HCT116 (cell line): ENCODE measurements at regions not wholly inside any gene's neighbourhood (a gene's known extent, or its start where the extent isn't known, plus 50 kb on each side); places are given as distances from the start of the nearest gene placed in this dataset.

Source experiments
- ATAC-seq: fragments of 200-7000 bp; cut with Tn5 transposase; 2 replicates; pipeline ENCODE4 v1.9.1; 2020; ENCODE audit warnings: mild to moderate bottlenecking, moderate library complexity
- BruUV-seq: library from RNA; stranded (reverse); fragments of 400-500 nt; replicated peaks from 2 replicates; lab custom pipeline; 2021; lab: Mats Ljungman, UMichigan
- CTCF ChIA-PET: fragments of 300-600 bp; sonication (Branson Sonifier 250); formaldehyde crosslinking; loops from one replicate; lab custom pipeline; 2021; ENCODE audit warnings: antibody characterized with exemption; lab: Charles Lee
- POLR2A ChIA-PET: fragments of 300-600, 350-600 bp; sonication (Branson Sonifier 250); formaldehyde crosslinking; loops from one replicate; lab custom pipeline; 2021; ENCODE audit warnings: antibody characterized with exemption; lab: Charles Lee
- RAD21 ChIA-PET, 2 experiments: fragments of 300-600 bp; sonication (Branson Sonifier 250); formaldehyde crosslinking; loops; one replicate each; lab custom pipeline; 2023; ENCODE audit warnings: low total read pairs in 2 of 2; ENCODE audit not compliant: uncharacterized antibody in 2 of 2, unreplicated experiment in 2 of 2, low non-redundant PET in 1 of 2; lab: Charles Lee
- DNase-seq: peaks from one replicate; pipeline ENCODE4 v3.0.0-alpha.2; 2010; ENCODE audit warnings: low read depth, low spot score
- H2AFZ ChIP-seq: fragments of 200-600 bp; shearing (Covaris generic), sonication (generic); 2 replicates; pipeline ENCODE4 v1.6.1; 2017; ENCODE audit warnings: low read depth, mixed run types, mixed read lengths, antibody characterized with exemption, low read length; ENCODE audit not compliant: poor library complexity, severe bottlenecking
- H3K27ac ChIP-seq: 2 replicates; pipeline ENCODE4 v1.5.1; 2012; ENCODE audit warnings: low read depth, low read length
- H3K27me3 ChIP-seq: fragments of 200-600 bp; sonication (generic); 2 replicates; pipeline ENCODE4 v1.6.1; 2016; ENCODE audit warnings: mixed run types, low read length, mixed read lengths; ENCODE audit not compliant: insufficient read depth
- H3K36me3 ChIP-seq, 2 experiments: fragments of 200-500 bp in 1 of 2; fragments of 200-600 bp in 1 of 2; sonication (Bioruptor generic) in 1 of 2; sonication (generic) in 1 of 2; 2 replicates each; pipeline versions ENCODE4 v1.5.1 to v1.6.1; 2014 to 2016; ENCODE audit warnings: low read length in 2 of 2, inconsistent platforms in 1 of 2, mixed read lengths in 1 of 2, mixed run types in 1 of 2; ENCODE audit not compliant: insufficient read depth in 2 of 2, control insufficient read depth in 1 of 2
- H3K4me1 ChIP-seq, 2 experiments: fragments of 200-600 bp in 1 of 2; sonication (generic) in 1 of 2; 2 replicates each; pipeline versions ENCODE4 v1.5.1 to v1.6.1; 2012 to 2017; ENCODE audit warnings: low read length in 2 of 2, inconsistent platforms in 1 of 2, mild to moderate bottlenecking in 1 of 2, mixed read lengths in 1 of 2, mixed run types in 1 of 2, moderate library complexity in 1 of 2; ENCODE audit not compliant: insufficient read depth in 2 of 2, control insufficient read depth in 1 of 2
- H3K4me2 ChIP-seq: fragments of 200-600 bp; sonication (generic); 2 replicates; pipeline ENCODE4 v1.6.1; 2017; ENCODE audit warnings: mixed run types, low read length, mixed read lengths
- H3K4me3 ChIP-seq, 2 experiments: fragments of 200-600 bp in 1 of 2; sonication (generic) in 1 of 2; replicated peaks in 1 of 2; 2 replicates each; pipeline ENCODE4 v1.5.1; 2011 to 2016; ENCODE audit warnings: low read length in 2 of 2, control low read depth in 1 of 2, low read depth in 1 of 2, mild to moderate bottlenecking in 1 of 2, mixed read lengths in 1 of 2, mixed run types in 1 of 2
- H3K79me2 ChIP-seq: fragments of 200-600 bp; sonication (generic); 2 replicates; pipeline ENCODE4 v1.6.1; 2017; ENCODE audit warnings: mild to moderate bottlenecking, mixed run types, low read length, moderate library complexity, mixed read lengths; ENCODE audit not compliant: insufficient read depth
- H3K9ac ChIP-seq: fragments of 200-600 bp; sonication (generic); 2 replicates; pipeline ENCODE4 v1.6.1; 2016; ENCODE audit warnings: low read length, mixed read lengths
- H3K9me2 ChIP-seq: fragments of 200-600 bp; sonication (generic), shearing (Covaris generic); 2 replicates; pipeline ENCODE4 v1.6.1; 2017; ENCODE audit warnings: mixed run types, mild to moderate bottlenecking, moderate library complexity; ENCODE audit not compliant: insufficient read depth
- H3K9me3 ChIP-seq, 2 experiments: fragments of 200-500 bp in 1 of 2; fragments of 200-600 bp in 1 of 2; sonication (Bioruptor generic) in 1 of 2; sonication (generic) in 1 of 2; 2 replicates each; pipeline ENCODE4 v1.6.1; 2014 to 2017; ENCODE audit warnings: low read length in 2 of 2, mixed read lengths in 2 of 2, inconsistent platforms in 1 of 2, low read depth in 1 of 2, mild to moderate bottlenecking in 1 of 2, mixed run types in 1 of 2, moderate library complexity in 1 of 2; ENCODE audit not compliant: control insufficient read depth in 1 of 2, insufficient read depth in 1 of 2
- H4K20me1 ChIP-seq: fragments of 200-600 bp; sonication (generic), shearing (Covaris generic); 2 replicates; pipeline ENCODE4 v1.6.1; 2017; ENCODE audit warnings: mixed run types, mild to moderate bottlenecking, moderate library complexity; ENCODE audit not compliant: insufficient read depth
- CBX3 ChIP-seq: IDR thresholded peaks from 2 replicates; pipeline ENCODE4 v1.6.1; 2012; ENCODE audit warnings: low read depth
- CEBPB ChIP-seq: IDR thresholded peaks from 2 replicates; pipeline ENCODE4 v1.6.1; 2012; ENCODE audit warnings: low read depth
- ELF1 ChIP-seq: IDR thresholded peaks from 2 replicates; pipeline ENCODE4 v1.6.1; 2012; ENCODE audit warnings: low read depth, borderline replicate concordance
- EZH2 ChIP-seq: fragments of 200-600 bp; sonication (generic); IDR thresholded peaks from 2 replicates; pipeline ENCODE4 v1.6.1; 2017; ENCODE audit warnings: antibody characterized with exemption, mixed run types
- POLR2A ChIP-seq: IDR thresholded peaks from 2 replicates; pipeline ENCODE4 v1.7.0; 2011; ENCODE audit warnings: borderline replicate concordance; ENCODE audit not compliant: insufficient read depth, insufficient read length; ENCODE audit errors: extremely low read depth
- POLR2AphosphoS5 ChIP-seq: IDR thresholded peaks from 2 replicates; pipeline ENCODE4 v1.6.1; 2011; ENCODE audit warnings: mild to moderate bottlenecking, low read depth, low read length, moderate library complexity
- RAD21 ChIP-seq: IDR thresholded peaks from 2 replicates; pipeline ENCODE4 v1.6.1; 2012; ENCODE audit warnings: low read depth, mild to moderate bottlenecking
- SP1 ChIP-seq: IDR thresholded peaks from 2 replicates; pipeline ENCODE4 v1.6.1; 2012; ENCODE audit warnings: low read depth
- SRF ChIP-seq: IDR thresholded peaks from 2 replicates; pipeline ENCODE4 v1.6.1; 2012; ENCODE audit warnings: low read depth
- YY1 ChIP-seq: IDR thresholded peaks from 2 replicates; pipeline ENCODE4 v1.6.1; 2011; ENCODE audit warnings: low read length, low read depth, moderate library complexity, mild to moderate bottlenecking; ENCODE audit not compliant: insufficient replicate concordance; ENCODE audit errors: extremely low read depth
- intact Hi-C: fragments of 100-400 bp; cut with micrococcal nuclease; formaldehyde crosslinking; loops from 2 replicates; pipeline ENCODE4 v1.10.0; 2022
- TF ChIP-seq, protein P1 (sequence below): IDR thresholded peaks from 2 replicates; pipeline ENCODE4 v1.6.1; 2012
- TF ChIP-seq, protein P2 (sequence below), 3 experiments: fragments of 200-600 bp in 1 of 3; sonication (generic) in 1 of 3; IDR thresholded peaks in 2 of 3; conservative IDR thresholded peaks in 1 of 3; 2 replicates each; pipeline ENCODE4 v1.5.1; 2012 to 2017; ENCODE audit warnings: low read depth in 2 of 3, low read length in 2 of 3, antibody characterized with exemption in 1 of 3, borderline replicate concordance in 1 of 3, control low read depth in 1 of 3, mild to moderate bottlenecking in 1 of 3, mixed read lengths in 1 of 3, mixed run types in 1 of 3, moderate library complexity in 1 of 3; ENCODE audit not compliant: insufficient read depth in 1 of 3
- TF ChIP-seq, protein P3 (sequence below): IDR thresholded peaks from 2 replicates; pipeline ENCODE4 v1.6.1; 2012
- TF ChIP-seq, protein P4 (sequence below): IDR thresholded peaks from 2 replicates; pipeline ENCODE4 v1.6.1; 2012; ENCODE audit warnings: low read depth

DNA sequence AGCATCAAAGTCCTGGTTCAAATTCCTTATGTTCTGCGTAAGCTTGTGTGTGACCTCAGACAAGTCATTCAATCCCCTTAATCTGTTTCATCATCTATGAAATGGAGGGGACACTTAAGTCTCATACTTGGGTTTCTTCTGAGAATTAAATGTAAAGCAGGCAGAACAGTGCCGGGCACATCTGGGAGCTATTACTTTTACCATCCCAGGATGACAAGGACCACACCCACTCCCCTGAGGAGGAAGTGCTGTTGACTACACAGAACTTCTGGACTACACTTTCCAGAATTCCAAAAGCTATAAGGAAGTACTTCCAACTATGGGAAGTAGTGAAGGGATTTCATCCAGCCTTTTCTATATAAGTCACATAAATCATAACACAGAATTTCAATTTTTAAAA, 294.9 kb downstream of the IPMK start:
- Histone ChIP-seq H3K27ac (no peak overlapping the region), H2AFZ (no peak overlapping the region), H4K20me1 (no peaks in the 10 kb centered on the region), H3K9ac (no peak overlapping the region), H3K27me3 (no peaks in the 10 kb centered on the region), H3K4me2 (no peak overlapping the region), H3K79me2 (no peaks in the 10 kb centered on the region), H3K9me2 (no peaks in the 10 kb centered on the region), H3K4me1 (no peaks in the 10 kb centered on the region), H3K36me3 (no peaks in the 10 kb centered on the region), H3K4me3 (no peak overlapping the region), H3K9me3 (no peaks in the 10 kb centered on the region)
- POLR2A ChIA-PET, result no interaction called here
- ATAC-seq (no peak), DNase-seq (no peak)
- CTCF ChIA-PET, result no interaction called here
- RAD21 ChIA-PET, result no interaction called here
- intact Hi-C loops, result no loop called here
- BruUV-seq, result no TSS peak
- TF ChIP-seq, protein P1, sequence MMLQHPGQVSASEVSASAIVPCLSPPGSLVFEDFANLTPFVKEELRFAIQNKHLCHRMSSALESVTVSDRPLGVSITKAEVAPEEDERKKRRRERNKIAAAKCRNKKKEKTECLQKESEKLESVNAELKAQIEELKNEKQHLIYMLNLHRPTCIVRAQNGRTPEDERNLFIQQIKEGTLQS, result no peak
- TF ChIP-seq EZH2 (no peak), SP1 (no peak), RAD21 (no peak), YY1 (no peak), SRF (no peak), CEBPB (no peak), CBX3 (no peak), POLR2AphosphoS5 (no peak), ELF1 (no peak), POLR2A (no peak)
- TF ChIP-seq, protein P2, sequence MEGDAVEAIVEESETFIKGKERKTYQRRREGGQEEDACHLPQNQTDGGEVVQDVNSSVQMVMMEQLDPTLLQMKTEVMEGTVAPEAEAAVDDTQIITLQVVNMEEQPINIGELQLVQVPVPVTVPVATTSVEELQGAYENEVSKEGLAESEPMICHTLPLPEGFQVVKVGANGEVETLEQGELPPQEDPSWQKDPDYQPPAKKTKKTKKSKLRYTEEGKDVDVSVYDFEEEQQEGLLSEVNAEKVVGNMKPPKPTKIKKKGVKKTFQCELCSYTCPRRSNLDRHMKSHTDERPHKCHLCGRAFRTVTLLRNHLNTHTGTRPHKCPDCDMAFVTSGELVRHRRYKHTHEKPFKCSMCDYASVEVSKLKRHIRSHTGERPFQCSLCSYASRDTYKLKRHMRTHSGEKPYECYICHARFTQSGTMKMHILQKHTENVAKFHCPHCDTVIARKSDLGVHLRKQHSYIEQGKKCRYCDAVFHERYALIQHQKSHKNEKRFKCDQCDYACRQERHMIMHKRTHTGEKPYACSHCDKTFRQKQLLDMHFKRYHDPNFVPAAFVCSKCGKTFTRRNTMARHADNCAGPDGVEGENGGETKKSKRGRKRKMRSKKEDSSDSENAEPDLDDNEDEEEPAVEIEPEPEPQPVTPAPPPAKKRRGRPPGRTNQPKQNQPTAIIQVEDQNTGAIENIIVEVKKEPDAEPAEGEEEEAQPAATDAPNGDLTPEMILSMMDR (IDR thresholded peaks at IDR 0.05 in 2 of 3, conservative IDR thresholded peaks at IDR 0.05 in 1 of 3; ENCODE audit: borderline replicate concordance in 1 of 3, insufficient read depth in 1 of 3, low read depth in 2 of 3, low read length in 2 of 3), result no peak
- TF ChIP-seq, protein P3, sequence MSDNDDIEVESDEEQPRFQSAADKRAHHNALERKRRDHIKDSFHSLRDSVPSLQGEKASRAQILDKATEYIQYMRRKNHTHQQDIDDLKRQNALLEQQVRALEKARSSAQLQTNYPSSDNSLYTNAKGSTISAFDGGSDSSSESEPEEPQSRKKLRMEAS, result no peak
- TF ChIP-seq, protein P4, sequence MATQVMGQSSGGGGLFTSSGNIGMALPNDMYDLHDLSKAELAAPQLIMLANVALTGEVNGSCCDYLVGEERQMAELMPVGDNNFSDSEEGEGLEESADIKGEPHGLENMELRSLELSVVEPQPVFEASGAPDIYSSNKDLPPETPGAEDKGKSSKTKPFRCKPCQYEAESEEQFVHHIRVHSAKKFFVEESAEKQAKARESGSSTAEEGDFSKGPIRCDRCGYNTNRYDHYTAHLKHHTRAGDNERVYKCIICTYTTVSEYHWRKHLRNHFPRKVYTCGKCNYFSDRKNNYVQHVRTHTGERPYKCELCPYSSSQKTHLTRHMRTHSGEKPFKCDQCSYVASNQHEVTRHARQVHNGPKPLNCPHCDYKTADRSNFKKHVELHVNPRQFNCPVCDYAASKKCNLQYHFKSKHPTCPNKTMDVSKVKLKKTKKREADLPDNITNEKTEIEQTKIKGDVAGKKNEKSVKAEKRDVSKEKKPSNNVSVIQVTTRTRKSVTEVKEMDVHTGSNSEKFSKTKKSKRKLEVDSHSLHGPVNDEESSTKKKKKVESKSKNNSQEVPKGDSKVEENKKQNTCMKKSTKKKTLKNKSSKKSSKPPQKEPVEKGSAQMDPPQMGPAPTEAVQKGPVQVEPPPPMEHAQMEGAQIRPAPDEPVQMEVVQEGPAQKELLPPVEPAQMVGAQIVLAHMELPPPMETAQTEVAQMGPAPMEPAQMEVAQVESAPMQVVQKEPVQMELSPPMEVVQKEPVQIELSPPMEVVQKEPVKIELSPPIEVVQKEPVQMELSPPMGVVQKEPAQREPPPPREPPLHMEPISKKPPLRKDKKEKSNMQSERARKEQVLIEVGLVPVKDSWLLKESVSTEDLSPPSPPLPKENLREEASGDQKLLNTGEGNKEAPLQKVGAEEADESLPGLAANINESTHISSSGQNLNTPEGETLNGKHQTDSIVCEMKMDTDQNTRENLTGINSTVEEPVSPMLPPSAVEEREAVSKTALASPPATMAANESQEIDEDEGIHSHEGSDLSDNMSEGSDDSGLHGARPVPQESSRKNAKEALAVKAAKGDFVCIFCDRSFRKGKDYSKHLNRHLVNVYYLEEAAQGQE, result no peak
